CD4-positive, alpha-beta T cell (primary cell): ENCODE measurements at regions not wholly inside any gene's neighbourhood (a gene's known extent, or its start where the extent isn't known, plus 50 kb on each side); places are given as distances from the start of the nearest gene placed in this dataset.
"Not testable (repeated sequence)": the region's sequence is repeated elsewhere in the genome, so short reads cannot be mapped to it uniquely, and the experiment has no call there.

Source experiments
- ATAC-seq: fragments of 200-7000 bp; cut with Tn5 transposase; one replicate; pipeline ENCODE4 v1.10.0; 2022; ENCODE audit warnings: mild to moderate bottlenecking; ENCODE audit not compliant: poor library complexity
- CTCF ChIA-PET: fragments of 350-600 bp; sonication (Branson Sonifier 250); formaldehyde crosslinking; loops from one replicate; lab custom pipeline; 2021; ENCODE audit warnings: antibody characterized with exemption, inconsistent platforms; lab: Charles Lee
- POLR2A ChIA-PET: fragments of 350-600 bp; sonication (Branson Sonifier 250); formaldehyde crosslinking; loops from one replicate; lab custom pipeline; 2021; ENCODE audit warnings: antibody characterized with exemption, inconsistent platforms; lab: Charles Lee
- DNase-seq, 14 experiments: peaks; one replicate each; pipeline ENCODE4 v3.0.0-alpha.2; 2013 to 2020; ENCODE audit warnings: mixed read lengths in 2 of 14
- H3K27ac ChIP-seq, 2 donors: one replicate each; pipeline versions ENCODE4 v1.5.1 to v1.7.0; 2013; ENCODE audit warnings: low read length in 2 of 2, low read depth in 1 of 2, mild to moderate bottlenecking in 1 of 2
- H3K27me3 ChIP-seq, 2 experiments: 1 replicate in 1 of 2; 2 replicates in 1 of 2; pipeline versions ENCODE4 v1.6.1 to v1.7.0; 2013; ENCODE audit warnings: low read length in 2 of 2, control low read depth in 1 of 2, mild to moderate bottlenecking in 1 of 2, moderate library complexity in 1 of 2; ENCODE audit not compliant: insufficient read depth in 2 of 2, control insufficient read depth in 1 of 2
- H3K36me3 ChIP-seq: one replicate; pipeline ENCODE4 v1.6.1; 2013; ENCODE audit warnings: low read length, control low read depth; ENCODE audit not compliant: insufficient read depth
- H3K4me1 ChIP-seq: one replicate; pipeline ENCODE4 v1.6.1; 2013; ENCODE audit warnings: low read length, control low read depth; ENCODE audit not compliant: insufficient read depth
- H3K4me3 ChIP-seq: one replicate; pipeline ENCODE4 v1.5.1; 2013; ENCODE audit warnings: mild to moderate bottlenecking, low read length, moderate library complexity
- H3K9me3 ChIP-seq, 2 experiments: 1 replicate in 1 of 2; 2 replicates in 1 of 2; pipeline versions ENCODE4 v1.6.1 to v1.7.0; 2013; ENCODE audit warnings: low read length in 2 of 2, mild to moderate bottlenecking in 2 of 2, control low read depth in 1 of 2, moderate library complexity in 1 of 2; ENCODE audit not compliant: control insufficient read depth in 1 of 2, insufficient read depth in 1 of 2
- H3K27ac Mint-ChIP-seq: one replicate; pipeline ENCODE4 v1.8.0; 2020; ENCODE audit warnings: mixed read lengths
- H3K27me3 Mint-ChIP-seq: one replicate; pipeline ENCODE4 v1.8.0; 2021; ENCODE audit warnings: mixed read lengths
- H3K36me3 Mint-ChIP-seq: one replicate; pipeline ENCODE4 v1.8.0; 2021; ENCODE audit warnings: low read depth, mixed read lengths
- H3K4me1 Mint-ChIP-seq: one replicate; pipeline ENCODE4 v1.8.0; 2021; ENCODE audit warnings: low read depth, mixed read lengths
- H3K4me3 Mint-ChIP-seq: one replicate; pipeline ENCODE4 v1.8.0; 2020; ENCODE audit warnings: mild to moderate bottlenecking, mixed read lengths
- H3K9me3 Mint-ChIP-seq: one replicate; pipeline ENCODE4 v1.8.0; 2020; ENCODE audit warnings: mixed read lengths
- intact Hi-C, 2 experiments: fragments of 100-400 bp; cut with DNase I in 1 of 2; cut with micrococcal nuclease in 1 of 2; formaldehyde crosslinking; loops; one replicate each; pipeline versions ENCODE4 v1.15.1 to v1.9.0; 2023 to 2025; cut with DNase I, micrococcal nuclease
- TF ChIP-seq, protein P1 (sequence below): fragments of 200-600 bp; IDR thresholded peaks from one replicate; pipeline ENCODE4 v1.8.0; 2022; ENCODE audit warnings: antibody characterized with exemption, mild to moderate bottlenecking

- Mint-ChIP-seq H3K36me3 (no peaks in the 10 kb centered on the region), H3K27me3 (no peaks in the 10 kb centered on the region), H3K27ac (no peak overlapping the region), H3K4me1 (peaks cover 23% of the 10 kb centered on the region), H3K4me3 (no peak overlapping the region), H3K9me3 (no peaks in the 10 kb centered on the region)
- Histone ChIP-seq H3K4me3 (no peak overlapping the region), H3K4me1 (peaks cover 13% of the 10 kb centered on the region), H3K36me3 (no peaks in the 10 kb centered on the region), H3K27ac (no peak overlapping the region), H3K27me3 (no peaks in the 10 kb centered on the region), H3K9me3 (no peaks in the 10 kb centered on the region)
- DNase-seq = no peak
- ATAC-seq = no peak
- CTCF ChIA-PET = interaction anchor here (0.9 kb wide), 1 partner anchor 628 kb away, joined by 4 read pairs; no protein-coding TSS in a partner anchor
- TF ChIP-seq, protein P1, sequence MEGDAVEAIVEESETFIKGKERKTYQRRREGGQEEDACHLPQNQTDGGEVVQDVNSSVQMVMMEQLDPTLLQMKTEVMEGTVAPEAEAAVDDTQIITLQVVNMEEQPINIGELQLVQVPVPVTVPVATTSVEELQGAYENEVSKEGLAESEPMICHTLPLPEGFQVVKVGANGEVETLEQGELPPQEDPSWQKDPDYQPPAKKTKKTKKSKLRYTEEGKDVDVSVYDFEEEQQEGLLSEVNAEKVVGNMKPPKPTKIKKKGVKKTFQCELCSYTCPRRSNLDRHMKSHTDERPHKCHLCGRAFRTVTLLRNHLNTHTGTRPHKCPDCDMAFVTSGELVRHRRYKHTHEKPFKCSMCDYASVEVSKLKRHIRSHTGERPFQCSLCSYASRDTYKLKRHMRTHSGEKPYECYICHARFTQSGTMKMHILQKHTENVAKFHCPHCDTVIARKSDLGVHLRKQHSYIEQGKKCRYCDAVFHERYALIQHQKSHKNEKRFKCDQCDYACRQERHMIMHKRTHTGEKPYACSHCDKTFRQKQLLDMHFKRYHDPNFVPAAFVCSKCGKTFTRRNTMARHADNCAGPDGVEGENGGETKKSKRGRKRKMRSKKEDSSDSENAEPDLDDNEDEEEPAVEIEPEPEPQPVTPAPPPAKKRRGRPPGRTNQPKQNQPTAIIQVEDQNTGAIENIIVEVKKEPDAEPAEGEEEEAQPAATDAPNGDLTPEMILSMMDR = no peak
- POLR2A ChIA-PET = interaction anchor here (1.0 kb wide), 1 partner anchor 23 kb away, joined by 4 read pairs; a partner anchor contains a TSS
- intact Hi-C loops = no loop called here
These were observed 123.2 kb upstream of the PRSS16 start for GRCh38 chr6:27124252-27124657.

GRCh38 chr6:27126046-27126814 lies 121.3 kb upstream of the PRSS16 start:
- CTCF ChIA-PET = interaction anchor here (0.9 to 2.2 kb wide), 26 partner anchors 12 to 1258 kb away, joined by 3 to 29 read pairs (median 5); partner anchors contain the start of genes ZNF184 and ZSCAN26
- no peaks in the 10 kb centered on the region for H3K9me3 ChIP-seq
- no peaks in the 10 kb centered on the region for H3K27me3 Mint-ChIP-seq
- TF ChIP-seq, protein P1 = no peak
- no peaks in the 10 kb centered on the region for H3K9me3 Mint-ChIP-seq
- no peak for DNase-seq
- no peaks in the 10 kb centered on the region for H3K27me3 ChIP-seq
- no peak overlapping the region for H3K27ac ChIP-seq
- peak overlapping the region; percentile 39 for H3K4me3 ChIP-seq
- intact Hi-C loops = no loop called here
- ATAC-seq = no peak
- peak overlapping the region; percentile 84 for H3K4me3 Mint-ChIP-seq
- peaks cover 27% of the 10 kb centered on the region for H3K4me1 Mint-ChIP-seq
- no peaks in the 10 kb centered on the region for H3K36me3 Mint-ChIP-seq
- POLR2A ChIA-PET = interaction anchor here (0.6 to 2.9 kb wide), 20 partner anchors 13 to 1003 kb away, joined by 3 to 49 read pairs (median 4); a partner anchor contains a TSS
- H3K27ac Mint-ChIP-seq = peak overlapping the region; percentile 65
- H3K4me1 ChIP-seq = peaks cover 13% of the 10 kb centered on the region
- H3K36me3 ChIP-seq = no peaks in the 10 kb centered on the region

DNA sequence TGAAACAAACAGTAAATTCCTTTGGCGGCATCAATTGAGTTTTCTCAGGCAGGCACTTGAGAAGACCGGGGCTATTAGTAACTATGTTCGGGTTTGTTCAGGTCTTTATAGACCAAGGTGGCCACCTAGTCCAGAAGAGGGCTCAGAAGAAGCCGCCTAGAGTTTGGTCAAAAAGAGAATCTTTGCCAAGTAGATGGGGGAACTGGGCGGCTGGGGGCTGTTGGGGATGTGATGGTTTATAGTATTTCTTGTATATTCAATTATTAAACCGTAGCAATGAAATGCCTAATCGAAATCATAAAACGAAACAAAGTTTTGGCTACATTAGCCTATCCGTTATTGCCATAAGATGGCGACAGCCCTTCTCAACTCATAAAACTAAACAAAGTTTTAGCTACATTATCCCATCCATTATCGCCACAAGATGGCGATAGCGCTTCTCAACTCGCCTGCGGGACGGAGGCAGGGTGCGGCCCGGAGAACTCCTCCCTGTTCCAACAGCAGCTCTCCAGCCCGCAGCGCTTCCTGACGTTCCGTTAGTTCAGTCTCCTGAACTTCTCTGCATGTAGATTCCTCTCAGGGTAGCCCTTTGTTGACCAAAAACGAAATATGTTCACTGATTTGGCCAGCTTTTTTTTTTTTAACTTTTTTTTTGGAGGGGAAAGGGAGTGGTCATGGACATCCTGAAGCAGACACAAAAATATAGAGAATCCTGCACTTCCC lies 120.5 kb upstream of the PRSS16 start:
- no peak overlapping the region for H3K27ac ChIP-seq
- ATAC-seq = peak; percentile 75

GRCh38 chr6:27127874-27128273 lies 119.6 kb upstream of the PRSS16 start:
- H3K36me3 ChIP-seq, H3K9me3 ChIP-seq, ATAC-seq, H3K4me3 ChIP-seq, H3K9me3 Mint-ChIP-seq, DNase-seq, H3K27ac ChIP-seq, H3K36me3 Mint-ChIP-seq, H3K27me3 ChIP-seq, H3K27me3 Mint-ChIP-seq, H3K4me3 Mint-ChIP-seq: not testable (repeated sequence)
- H3K27ac Mint-ChIP-seq = peak overlapping the region; percentile 65
- POLR2A ChIA-PET = interaction anchor here (0.6 to 2.9 kb wide), 7 partner anchors 11 to 1754 kb away, joined by 3 to 49 read pairs (median 6); a partner anchor contains a TSS
- H3K4me1 Mint-ChIP-seq = peaks cover 28% of the 10 kb centered on the region
- H3K4me1 ChIP-seq = peaks cover 23% of the 10 kb centered on the region
- intact Hi-C loops = loop anchor here in 1 of 2 experiments (1.0 kb wide), 1 partner anchor 30 kb away; no protein-coding TSS in a partner anchor
- CTCF ChIA-PET = interaction anchor here (1.2 to 2.2 kb wide), 6 partner anchors 17 to 1256 kb away, joined by 3 to 29 read pairs (median 10); a partner anchor contains a TSS

More for the DNA sequence above, 120.5 kb upstream of the PRSS16 start:
- Histone ChIP-seq H3K9me3 (no peaks in the 10 kb centered on the region), H3K27me3 (no peaks in the 10 kb centered on the region), H3K36me3 (no peaks in the 10 kb centered on the region), H3K4me3 (peak overlapping the region; percentile 39), H3K4me1 (peaks cover 17% of the 10 kb centered on the region)
- Mint-ChIP-seq H3K4me1 (peaks cover 28% of the 10 kb centered on the region), H3K27ac (peak overlapping the region; percentile 65), H3K27me3 (no peaks in the 10 kb centered on the region), H3K4me3 (peak overlapping the region; percentile 84), H3K36me3 (no peaks in the 10 kb centered on the region), H3K9me3 (no peaks in the 10 kb centered on the region)
- ChIA-PET POLR2A (interaction anchor here (0.6 to 2.9 kb wide), 24 partner anchors 12 to 1003 kb away, joined by 3 to 49 read pairs (median 4); a partner anchor contains a TSS), CTCF (interaction anchor here (0.6 to 2.2 kb wide), 30 partner anchors 12 to 1849 kb away, joined by 3 to 29 read pairs (median 4); partner anchors contain the start of genes ZNF184 and ZSCAN26)
- intact Hi-C loops = loop anchor here in 1 of 2 experiments (1.0 kb wide), 1 partner anchor 31 kb away; no protein-coding TSS in a partner anchor
- TF ChIP-seq, protein P1 = peak; percentile 95
- DNase-seq = peak; percentile 65 to 93 (median 76)
